ENCODE measurements at regions not wholly inside any gene's neighbourhood (a gene's known extent, or its start where the extent isn't known, plus 50 kb on each side); places are given as distances from the start of the nearest gene placed in this dataset.

DNA sequence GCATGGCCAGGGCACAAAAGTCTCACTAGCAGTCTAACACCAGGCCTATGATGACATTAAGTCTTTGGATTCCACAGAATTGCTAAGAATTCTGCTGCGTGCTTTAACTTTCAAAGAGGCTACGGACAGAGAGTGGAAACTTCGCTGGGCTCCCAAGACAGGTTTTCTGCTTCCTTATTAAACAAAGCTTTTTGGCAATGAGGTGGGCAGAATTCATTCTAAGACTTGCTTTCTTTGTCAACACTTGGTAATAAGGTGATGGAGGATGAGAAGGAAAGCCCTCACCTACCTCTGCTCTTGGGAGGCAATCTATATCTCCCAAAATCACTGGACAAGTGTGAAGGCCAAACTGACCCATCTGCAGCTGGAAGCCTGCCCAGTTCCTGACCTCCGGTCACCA, 231.9 kb downstream of the ATPSCKMT start:
- TF ChIP-seq, protein P1, sequence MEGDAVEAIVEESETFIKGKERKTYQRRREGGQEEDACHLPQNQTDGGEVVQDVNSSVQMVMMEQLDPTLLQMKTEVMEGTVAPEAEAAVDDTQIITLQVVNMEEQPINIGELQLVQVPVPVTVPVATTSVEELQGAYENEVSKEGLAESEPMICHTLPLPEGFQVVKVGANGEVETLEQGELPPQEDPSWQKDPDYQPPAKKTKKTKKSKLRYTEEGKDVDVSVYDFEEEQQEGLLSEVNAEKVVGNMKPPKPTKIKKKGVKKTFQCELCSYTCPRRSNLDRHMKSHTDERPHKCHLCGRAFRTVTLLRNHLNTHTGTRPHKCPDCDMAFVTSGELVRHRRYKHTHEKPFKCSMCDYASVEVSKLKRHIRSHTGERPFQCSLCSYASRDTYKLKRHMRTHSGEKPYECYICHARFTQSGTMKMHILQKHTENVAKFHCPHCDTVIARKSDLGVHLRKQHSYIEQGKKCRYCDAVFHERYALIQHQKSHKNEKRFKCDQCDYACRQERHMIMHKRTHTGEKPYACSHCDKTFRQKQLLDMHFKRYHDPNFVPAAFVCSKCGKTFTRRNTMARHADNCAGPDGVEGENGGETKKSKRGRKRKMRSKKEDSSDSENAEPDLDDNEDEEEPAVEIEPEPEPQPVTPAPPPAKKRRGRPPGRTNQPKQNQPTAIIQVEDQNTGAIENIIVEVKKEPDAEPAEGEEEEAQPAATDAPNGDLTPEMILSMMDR (IDR thresholded peaks at IDR 0.05) = no peak
- no peak for TF ChIP-seq EZH2 (IDR thresholded peaks at IDR 0.05; ENCODE audit: borderline replicate concordance, insufficient read depth, low read depth, low read length, poor library complexity, severe bottlenecking)

All from B cell (primary cell).